A549 (cell line): ENCODE measurements at regions not wholly inside any gene's neighbourhood (a gene's known extent, or its start where the extent isn't known, plus 50 kb on each side); places are given as distances from the start of the nearest gene placed in this dataset.

Source experiments
- ATAC-seq, 2 experiments: fragments of 200-7000 bp in 1 of 2; fragments of >200 bp in 1 of 2; cut with Nextera tagmentation in 1 of 2; cut with Tn5 transposase in 1 of 2; 3 replicates each; pipeline versions ENCODE4 v1.8.0 to v1.9.1; 2018 to 2020; ENCODE audit warnings: mild to moderate bottlenecking in 1 of 2, moderate library complexity in 1 of 2
- CTCF ChIA-PET: fragments of 300-600 bp; sonication (Branson Sonifier 250); formaldehyde crosslinking; extraction: SDS; loops from one replicate; lab custom pipeline; 2021; ENCODE audit warnings: antibody characterized with exemption, inconsistent platforms; lab: Yijun Ruan, JAX
- POLR2A ChIA-PET: fragments of 350-600 bp; formaldehyde crosslinking; extraction: SDS; loops from one replicate; lab custom pipeline; 2021; ENCODE audit warnings: antibody characterized with exemption, inconsistent platforms; lab: Yijun Ruan, JAX
- DNase-seq, 2 experiments: peaks; one replicate each; pipeline versions ENCODE4 v3.0.0 to v3.0.0-alpha.2; 2011 to 2016; ENCODE audit warnings: low read depth in 1 of 2, low spot score in 1 of 2
- FAIRE-seq: peaks from 2 replicates; lab custom pipeline; 2011; peaks lifted over from hg19 to GRCh38; lab: Jason Lieb, UNC
- H3K27ac ChIP-seq, 2 experiments: fragments of >200 bp; sonication (Bioruptor Twin); formaldehyde crosslinking; 3 replicates each; pipeline ENCODE4 v1.5.1; 2016 to 2017
- H3K4me1 ChIP-seq: fragments of >200 bp; sonication (Bioruptor Twin); formaldehyde crosslinking; 3 replicates; pipeline ENCODE4 v1.6.1; 2016
- H3K4me2 ChIP-seq: fragments of >200 bp; sonication (Bioruptor Twin); formaldehyde crosslinking; 3 replicates; pipeline ENCODE4 v1.6.1; 2016
- H3K4me3 ChIP-seq: fragments of >200 bp; sonication (Bioruptor Twin); formaldehyde crosslinking; 3 replicates; pipeline ENCODE4 v1.5.1; 2016
- H3K9me3 ChIP-seq: fragments of >200 bp; sonication (Bioruptor Twin); formaldehyde crosslinking; 3 replicates; pipeline ENCODE4 v1.6.1; 2016
- EHF ChIP-seq: fragments of 250-450 bp; sonication (Bioruptor Pico); IDR thresholded peaks from 2 replicates; pipeline ENCODE4 v1.5.0; 2020; ENCODE audit warnings: mild to moderate bottlenecking
- EHMT2 ChIP-seq: fragments of 200-600 bp; sonication (generic); IDR thresholded peaks from 2 replicates; pipeline ENCODE4 v1.6.1; 2016; ENCODE audit warnings: antibody characterized with exemption, low read depth, mild to moderate bottlenecking, moderate library complexity
- EP300 ChIP-seq, 2 experiments: fragments of >200 bp; sonication (Bioruptor Twin); formaldehyde crosslinking; IDR thresholded peaks; 2 replicates in 1 of 2; 3 replicates in 1 of 2; pipeline ENCODE4 v1.6.1; 2016 to 2017
- FOSB ChIP-seq: fragments of 250-450 bp; sonication (Bioruptor Pico); IDR thresholded peaks from 2 replicates; pipeline ENCODE4 v1.5.0; 2020; ENCODE audit warnings: mild to moderate bottlenecking, moderate library complexity
- FOXS1 ChIP-seq: fragments of 250-450 bp; sonication (Bioruptor Pico); IDR thresholded peaks from 2 replicates; pipeline ENCODE4 v1.5.0; 2020; ENCODE audit warnings: mild to moderate bottlenecking, moderate library complexity
- GATA3 ChIP-seq: IDR thresholded peaks from 2 replicates; pipeline ENCODE4 v1.6.1; 2012; ENCODE audit warnings: borderline replicate concordance
- JUN ChIP-seq, 2 experiments: fragments of >200 bp; sonication (Bioruptor Twin); formaldehyde crosslinking; IDR thresholded peaks; 2 replicates in 1 of 2; 3 replicates in 1 of 2; pipeline ENCODE4 v1.6.1; 2016 to 2017
- JUNB ChIP-seq: fragments of >200 bp; sonication (Bioruptor Twin); formaldehyde crosslinking; IDR thresholded peaks from 2 replicates; pipeline ENCODE4 v1.6.1; 2016
- KDM5A ChIP-seq: fragments of 200-600 bp; sonication (generic); IDR thresholded peaks from 2 replicates; pipeline ENCODE4 v1.6.1; 2016; ENCODE audit warnings: antibody characterized with exemption, mild to moderate bottlenecking
- MAFK ChIP-seq: fragments of 450-650 bp; IDR thresholded peaks from 2 replicates; pipeline ENCODE4 v1.6.1; 2014; ENCODE audit not compliant: partially characterized antibody
- MAZ ChIP-seq: fragments of 150-350 bp; IDR thresholded peaks from 2 replicates; pipeline ENCODE4 v1.6.1; 2014; ENCODE audit warnings: antibody characterized with exemption, low read depth, low read length, borderline replicate concordance
- NFE2L2 ChIP-seq: fragments of 150-350 bp; conservative IDR thresholded peaks from 2 replicates; pipeline ENCODE4 v1.6.1; 2014; ENCODE audit warnings: low read length
- NPAS2 ChIP-seq: fragments of 250-450 bp; sonication (Bioruptor Pico); IDR thresholded peaks from 2 replicates; pipeline ENCODE4 v1.8.0; 2022; ENCODE audit warnings: mild to moderate bottlenecking, moderate library complexity, borderline replicate concordance
- PHF8 ChIP-seq: fragments of 200-600 bp; sonication (generic); IDR thresholded peaks from 2 replicates; pipeline ENCODE4 v1.6.1; 2016; ENCODE audit warnings: low read depth, mild to moderate bottlenecking, antibody characterized with exemption, moderate library complexity, borderline replicate concordance
- POLR2A ChIP-seq: IDR thresholded peaks from 2 replicates; pipeline ENCODE4 v1.6.1; 2012; ENCODE audit warnings: mild to moderate bottlenecking, low read length
- RARB ChIP-seq: fragments of 250-450 bp; sonication (Bioruptor Pico); IDR thresholded peaks from 2 replicates; pipeline ENCODE4 v1.8.0; 2021; ENCODE audit warnings: mild to moderate bottlenecking, moderate library complexity
- RCOR1 ChIP-seq: fragments of 150-350 bp; IDR thresholded peaks from 2 replicates; pipeline ENCODE4 v1.6.1; 2014; ENCODE audit warnings: antibody characterized with exemption, low read length, low read depth
- RNF2 ChIP-seq: fragments of 200-600 bp; sonication (generic); IDR thresholded peaks from 2 replicates; pipeline ENCODE4 v1.6.1; 2016; ENCODE audit warnings: low read depth, mild to moderate bottlenecking, antibody characterized with exemption, moderate library complexity, borderline replicate concordance
- SMC3 ChIP-seq: fragments of >200 bp; sonication (Bioruptor Twin); formaldehyde crosslinking; IDR thresholded peaks from 3 replicates; pipeline ENCODE4 v1.6.1; 2018; ENCODE audit warnings: inconsistent platforms
- TFCP2L1 ChIP-seq: fragments of 250-450 bp; sonication (Bioruptor Pico); IDR thresholded peaks from 2 replicates; pipeline ENCODE4 v1.5.0; 2021; ENCODE audit warnings: mild to moderate bottlenecking
- TP53 ChIP-seq: fragments of 250-450 bp; sonication (Bioruptor Pico); IDR thresholded peaks from 2 replicates; pipeline ENCODE4 v1.5.0; 2021; ENCODE audit warnings: mild to moderate bottlenecking, moderate library complexity
- ZC3H11A ChIP-seq: fragments of 450-650 bp; IDR thresholded peaks from 2 replicates; pipeline ENCODE4 v1.6.1; 2014; ENCODE audit warnings: antibody characterized with exemption, mild to moderate bottlenecking
- ZSCAN20 ChIP-seq: fragments of 250-450 bp; sonication (Bioruptor Pico); IDR thresholded peaks from 2 replicates; pipeline ENCODE4 v1.8.0; 2022; ENCODE audit warnings: mild to moderate bottlenecking, moderate library complexity
- WGBS: methylation state at CpG from one replicate; pipeline ENCODE4 v1.1.6; 2017; ENCODE audit errors: missing lambda C conversion rate; 5-methylcytosine and 5-hydroxymethylcytosine counted together
- TF ChIP-seq, protein P1 (sequence below): IDR thresholded peaks from 2 replicates; pipeline ENCODE4 v1.6.1; 2012; ENCODE audit warnings: low read depth, borderline replicate concordance
- TF ChIP-seq, protein P2 (sequence below): IDR thresholded peaks from 2 replicates; pipeline ENCODE4 v1.6.1; 2012
- TF ChIP-seq, protein P3 (sequence below): fragments of >200 bp; sonication (Bioruptor Twin); formaldehyde crosslinking; IDR thresholded peaks from 2 replicates; pipeline ENCODE4 v1.6.1; 2016
- TF ChIP-seq, protein P4 (sequence below): fragments of 150-350 bp; IDR thresholded peaks from 2 replicates; pipeline ENCODE4 v1.6.1; 2014; ENCODE audit warnings: low read depth, mild to moderate bottlenecking, low read length
- TF ChIP-seq, protein P5 (sequence below): fragments of 200-600 bp; sonication (generic); IDR thresholded peaks from 2 replicates; pipeline ENCODE4 v1.6.1; 2016; ENCODE audit warnings: antibody characterized with exemption, mild to moderate bottlenecking, moderate library complexity

DNA sequence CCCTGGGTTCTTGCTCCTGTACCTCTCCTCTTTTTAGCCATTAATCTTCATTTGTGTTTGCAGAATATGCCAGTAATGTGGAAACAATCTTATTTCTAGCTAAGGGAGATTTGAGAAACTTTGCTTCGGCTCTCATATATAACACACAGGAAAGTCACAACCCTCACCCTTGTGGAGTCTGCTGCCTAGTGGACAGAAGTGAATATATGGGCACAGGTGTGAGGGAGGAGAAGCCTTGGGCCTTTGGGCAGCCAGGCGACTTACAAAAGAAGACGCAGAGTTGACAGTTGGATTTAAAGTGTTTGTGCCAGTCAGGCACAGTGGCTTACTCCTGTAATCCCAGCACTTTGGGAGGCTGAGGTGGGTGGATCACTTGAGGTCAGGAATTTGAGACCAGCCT lies 181.8 kb upstream of the TBL1XR1 start:
- CTCF ChIA-PET, result no interaction called here
- Histone ChIP-seq H3K4me2 (no peak overlapping the region), H3K4me1 (no peaks in the 10 kb centered on the region), H3K27ac (no peak overlapping the region), H3K4me3 (no peak overlapping the region), H3K9me3 (peaks cover 9% of the 10 kb centered on the region; the same call in 1 of the 3 replicates)
- ATAC-seq, result no peak
- TF ChIP-seq ZC3H11A, result no peak
- no peak for TF ChIP-seq EHMT2
- POLR2A ChIA-PET, result no interaction called here
- no peak for DNase-seq
- 95% methylated on average over 3 of the region's 3 CpGs for WGBS
- FAIRE-seq, result no peak

DNA sequence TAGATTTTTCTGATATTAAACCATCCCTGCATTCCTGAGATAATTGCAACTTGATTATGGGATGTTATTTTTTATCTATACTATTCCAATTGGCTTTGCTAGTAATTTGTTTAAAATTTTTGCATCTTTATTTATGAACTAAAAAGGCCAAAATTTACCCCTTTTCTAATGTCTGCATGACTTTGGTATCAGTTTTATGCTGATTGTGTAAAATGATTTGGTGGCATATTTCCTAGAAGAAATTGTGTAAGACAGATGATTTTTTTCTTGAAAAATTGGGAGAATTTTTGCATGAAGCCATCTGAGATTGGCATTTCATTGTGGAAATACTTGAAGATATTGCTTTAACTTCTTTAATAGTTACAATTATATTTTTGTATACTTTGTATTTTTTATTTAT lies 183.8 kb upstream of the TBL1XR1 start:
- H3K9me3 ChIP-seq, result peaks cover 9% of the 10 kb centered on the region; the same call in 1 of the 3 replicates
- TF ChIP-seq MAFK (peak; percentile 37), NPAS2 (CRISPR knock-in tag) (no peak), EHF (CRISPR knock-in tag) (no peak)
- no peak overlapping the region for H3K27ac ChIP-seq
- ChIA-PET CTCF (no interaction called here), POLR2A (no interaction called here)
- ATAC-seq, result no peak
- H3K4me3 ChIP-seq, result no peak overlapping the region
- H3K4me1 ChIP-seq, result no peaks in the 10 kb centered on the region
- no peak overlapping the region for H3K4me2 ChIP-seq
- DNase-seq, result no peak
- no peak for FAIRE-seq

DNA sequence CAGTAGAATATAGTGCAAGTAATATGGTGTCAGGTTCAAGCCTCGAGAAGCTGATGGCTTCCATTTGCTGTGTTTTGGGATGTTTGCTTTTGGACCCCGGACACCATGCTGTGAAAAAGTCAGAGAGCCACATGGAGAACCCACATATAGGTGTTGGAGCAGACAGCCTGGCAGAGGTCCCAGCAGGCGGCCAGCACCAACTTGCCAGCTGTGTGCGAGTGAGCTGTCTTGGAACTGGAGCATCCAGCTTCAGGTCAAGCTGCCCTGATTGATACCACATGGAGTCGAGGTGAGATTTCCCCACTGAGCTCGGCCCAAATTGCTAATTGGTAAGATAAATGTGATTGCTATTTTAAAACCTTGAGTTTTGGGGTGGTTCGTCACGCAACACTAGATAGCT lies 185.7 kb upstream of the TBL1XR1 start:
- Histone ChIP-seq H3K4me1 (no peaks in the 10 kb centered on the region), H3K4me2 (no peak overlapping the region), H3K9me3 (peaks cover 9% of the 10 kb centered on the region; the same call in 1 of the 3 replicates), H3K27ac (no peak overlapping the region), H3K4me3 (no peak overlapping the region)
- POLR2A ChIA-PET, result no interaction called here
- 81% methylated on average over 8 of the region's 8 CpGs for WGBS
- ATAC-seq (no peak), DNase-seq (no peak), FAIRE-seq (no peak)
- TF ChIP-seq PHF8 (no peak), KDM5A (no peak), FOXS1 (CRISPR knock-in tag) (no peak), JUNB (no peak), ZSCAN20 (no peak), RARB (CRISPR knock-in tag) (no peak), RCOR1 (no peak), TFCP2L1 (CRISPR knock-in tag) (no peak), NFE2L2 (no peak)
- TF ChIP-seq, protein P1, sequence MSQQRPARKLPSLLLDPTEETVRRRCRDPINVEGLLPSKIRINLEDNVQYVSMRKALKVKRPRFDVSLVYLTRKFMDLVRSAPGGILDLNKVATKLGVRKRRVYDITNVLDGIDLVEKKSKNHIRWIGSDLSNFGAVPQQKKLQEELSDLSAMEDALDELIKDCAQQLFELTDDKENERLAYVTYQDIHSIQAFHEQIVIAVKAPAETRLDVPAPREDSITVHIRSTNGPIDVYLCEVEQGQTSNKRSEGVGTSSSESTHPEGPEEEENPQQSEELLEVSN, result no peak
- TF ChIP-seq, protein P2, sequence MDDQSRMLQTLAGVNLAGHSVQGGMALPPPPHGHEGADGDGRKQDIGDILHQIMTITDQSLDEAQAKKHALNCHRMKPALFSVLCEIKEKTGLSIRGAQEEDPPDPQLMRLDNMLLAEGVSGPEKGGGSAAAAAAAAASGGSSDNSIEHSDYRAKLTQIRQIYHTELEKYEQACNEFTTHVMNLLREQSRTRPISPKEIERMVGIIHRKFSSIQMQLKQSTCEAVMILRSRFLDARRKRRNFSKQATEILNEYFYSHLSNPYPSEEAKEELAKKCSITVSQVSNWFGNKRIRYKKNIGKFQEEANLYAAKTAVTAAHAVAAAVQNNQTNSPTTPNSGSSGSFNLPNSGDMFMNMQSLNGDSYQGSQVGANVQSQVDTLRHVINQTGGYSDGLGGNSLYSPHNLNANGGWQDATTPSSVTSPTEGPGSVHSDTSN, result no peak
- CTCF ChIA-PET, result no interaction called here

DNA sequence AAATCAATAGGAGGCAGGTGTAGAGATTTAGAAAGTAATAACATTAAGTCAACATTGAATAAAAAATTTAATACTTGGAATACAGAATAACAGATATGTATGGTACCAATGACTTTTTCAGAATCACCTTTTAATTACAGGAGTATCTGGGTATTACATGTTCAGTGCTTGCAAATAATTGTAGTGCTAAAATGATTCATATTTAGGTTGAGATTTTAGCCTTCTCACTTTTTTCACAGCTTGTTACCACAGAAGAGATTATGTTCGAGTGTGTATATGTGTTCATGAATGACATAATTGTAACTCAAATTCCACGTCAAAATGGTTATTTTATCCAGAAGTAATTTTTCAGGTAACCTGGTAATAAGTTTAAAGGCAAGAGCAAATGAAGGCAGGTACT lies 187.9 kb upstream of the TBL1XR1 start:
- DNase-seq, result no peak
- H3K9me3 ChIP-seq, result peaks cover 9% of the 10 kb centered on the region; the same call in 1 of the 3 replicates
- TF ChIP-seq POLR2A (no peak), TP53 (CRISPR knock-in tag) (no peak), JUN (IDR thresholded peaks at IDR 0.05) (no peak), RNF2 (no peak), SMC3 (no peak), FOSB (CRISPR knock-in tag) (no peak), MAZ (no peak), RCOR1 (no peak), ZC3H11A (no peak), GATA3 (no peak), EP300 (IDR thresholded peaks at IDR 0.05) (no peak)
- TF ChIP-seq, protein P3, sequence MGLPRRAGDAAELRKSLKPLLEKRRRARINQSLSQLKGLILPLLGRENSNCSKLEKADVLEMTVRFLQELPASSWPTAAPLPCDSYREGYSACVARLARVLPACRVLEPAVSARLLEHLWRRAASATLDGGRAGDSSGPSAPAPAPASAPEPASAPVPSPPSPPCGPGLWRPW, result no peak
- TF ChIP-seq, protein P4, sequence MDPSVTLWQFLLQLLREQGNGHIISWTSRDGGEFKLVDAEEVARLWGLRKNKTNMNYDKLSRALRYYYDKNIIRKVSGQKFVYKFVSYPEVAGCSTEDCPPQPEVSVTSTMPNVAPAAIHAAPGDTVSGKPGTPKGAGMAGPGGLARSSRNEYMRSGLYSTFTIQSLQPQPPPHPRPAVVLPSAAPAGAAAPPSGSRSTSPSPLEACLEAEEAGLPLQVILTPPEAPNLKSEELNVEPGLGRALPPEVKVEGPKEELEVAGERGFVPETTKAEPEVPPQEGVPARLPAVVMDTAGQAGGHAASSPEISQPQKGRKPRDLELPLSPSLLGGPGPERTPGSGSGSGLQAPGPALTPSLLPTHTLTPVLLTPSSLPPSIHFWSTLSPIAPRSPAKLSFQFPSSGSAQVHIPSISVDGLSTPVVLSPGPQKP, result no peak
- TF ChIP-seq, protein P5, sequence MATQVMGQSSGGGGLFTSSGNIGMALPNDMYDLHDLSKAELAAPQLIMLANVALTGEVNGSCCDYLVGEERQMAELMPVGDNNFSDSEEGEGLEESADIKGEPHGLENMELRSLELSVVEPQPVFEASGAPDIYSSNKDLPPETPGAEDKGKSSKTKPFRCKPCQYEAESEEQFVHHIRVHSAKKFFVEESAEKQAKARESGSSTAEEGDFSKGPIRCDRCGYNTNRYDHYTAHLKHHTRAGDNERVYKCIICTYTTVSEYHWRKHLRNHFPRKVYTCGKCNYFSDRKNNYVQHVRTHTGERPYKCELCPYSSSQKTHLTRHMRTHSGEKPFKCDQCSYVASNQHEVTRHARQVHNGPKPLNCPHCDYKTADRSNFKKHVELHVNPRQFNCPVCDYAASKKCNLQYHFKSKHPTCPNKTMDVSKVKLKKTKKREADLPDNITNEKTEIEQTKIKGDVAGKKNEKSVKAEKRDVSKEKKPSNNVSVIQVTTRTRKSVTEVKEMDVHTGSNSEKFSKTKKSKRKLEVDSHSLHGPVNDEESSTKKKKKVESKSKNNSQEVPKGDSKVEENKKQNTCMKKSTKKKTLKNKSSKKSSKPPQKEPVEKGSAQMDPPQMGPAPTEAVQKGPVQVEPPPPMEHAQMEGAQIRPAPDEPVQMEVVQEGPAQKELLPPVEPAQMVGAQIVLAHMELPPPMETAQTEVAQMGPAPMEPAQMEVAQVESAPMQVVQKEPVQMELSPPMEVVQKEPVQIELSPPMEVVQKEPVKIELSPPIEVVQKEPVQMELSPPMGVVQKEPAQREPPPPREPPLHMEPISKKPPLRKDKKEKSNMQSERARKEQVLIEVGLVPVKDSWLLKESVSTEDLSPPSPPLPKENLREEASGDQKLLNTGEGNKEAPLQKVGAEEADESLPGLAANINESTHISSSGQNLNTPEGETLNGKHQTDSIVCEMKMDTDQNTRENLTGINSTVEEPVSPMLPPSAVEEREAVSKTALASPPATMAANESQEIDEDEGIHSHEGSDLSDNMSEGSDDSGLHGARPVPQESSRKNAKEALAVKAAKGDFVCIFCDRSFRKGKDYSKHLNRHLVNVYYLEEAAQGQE, result no peak
- TF ChIP-seq, all 56 proteins: peak for 0
- H3K4me2 ChIP-seq, result no peak overlapping the region
- ATAC-seq, result no peak
- no peak overlapping the region for H3K4me3 ChIP-seq
- no peaks in the 10 kb centered on the region for H3K4me1 ChIP-seq
- ChIA-PET CTCF (no interaction called here), POLR2A (no interaction called here)
- H3K27ac ChIP-seq, result no peak overlapping the region
- FAIRE-seq, result no peak
- 83% methylated on average over 2 of the region's 2 CpGs for WGBS
